Heart right ventricle (tissue), 16 donors: ENCODE measurements at regions not wholly inside any gene's neighbourhood (a gene's known extent, or its start where the extent isn't known, plus 50 kb on each side); places are given as distances from the start of the nearest gene placed in this dataset.
A peak's percentile ranks its signal among the peaks of the same experiment; 100 is the strongest.

ENCODE experiments used
- ATAC-seq, 8 donors: fragments of 200-7000 bp; cut with Tn5 transposase; one replicate each; pipeline ENCODE4 v1.9.1; 2020; ENCODE audit warnings: mild to moderate bottlenecking in 8 of 8, moderate library complexity in 8 of 8, moderate number of reproducible peaks in 1 of 8
- DNase-seq, 2 donors: peaks; one replicate each; pipeline ENCODE4 v3.0.0-alpha.2; 2020
- H3K27ac ChIP-seq, 10 donors: fragments of 200-600 bp; sonication (generic) in 2 of 10; one replicate each; pipeline versions ENCODE4 v1.5.0 to v1.8.0; 2020 to 2022; ENCODE audit warnings: mild to moderate bottlenecking in 3 of 10
- H3K27me3 ChIP-seq, 7 donors: fragments of 200-600 bp; one replicate each; pipeline ENCODE4 v1.8.0; 2021 to 2022; ENCODE audit warnings: mild to moderate bottlenecking in 2 of 7
- H3K36me3 ChIP-seq, 9 donors: fragments of 200-600 bp; sonication (generic) in 1 of 9; one replicate each; pipeline versions ENCODE4 v1.5.0 to v1.8.0; 2020 to 2022; ENCODE audit warnings: mild to moderate bottlenecking in 2 of 9
- H3K4me1 ChIP-seq, 9 donors: fragments of 200-600 bp; sonication (generic) in 1 of 9; one replicate each; pipeline versions ENCODE4 v1.5.0 to v1.8.0; 2020 to 2022; ENCODE audit warnings: mild to moderate bottlenecking in 4 of 9
- H3K4me3 ChIP-seq, 10 donors: fragments of 200-600 bp; sonication (generic) in 2 of 10; one replicate each; pipeline versions ENCODE4 v1.5.0 to v1.8.0; 2020 to 2022; ENCODE audit warnings: mild to moderate bottlenecking in 7 of 10, moderate library complexity in 2 of 10
- H3K9me3 ChIP-seq, 11 donors: fragments of 200-600 bp in 10 of 11; sonication (generic) in 2 of 11; one replicate each; pipeline versions ENCODE4 v1.5.0 to v1.8.0; 2013 to 2022; ENCODE audit warnings: mild to moderate bottlenecking in 2 of 11, control low read depth in 1 of 11, moderate library complexity in 1 of 11
- CTCF ChIP-seq, 9 donors: fragments of 200-600 bp; sonication (generic) in 2 of 9; IDR thresholded peaks; one replicate each; pipeline versions ENCODE4 v1.5.0 to v1.8.0; 2021 to 2022; ENCODE audit warnings: antibody characterized with exemption in 9 of 9, mild to moderate bottlenecking in 5 of 9, moderate library complexity in 1 of 9
- WGBS, 2 donors: extraction: QIAGEN DNeasy Blood & Tissue Kit; methylation state at CpG; one replicate each; pipeline ENCODE4 v1.1.7; 2013; ENCODE audit warnings: inconsistent platforms in 1 of 2; 5-methylcytosine and 5-hydroxymethylcytosine counted together
- intact Hi-C, 10 donors: fragments of 100-400 bp; cut with DNase I; formaldehyde crosslinking; loops; one replicate each; pipeline versions ENCODE4 v1.11.1 to v1.14.2; 2022
- donor health status: Arrhythmogenic right ventricular cardiomyopathy.
- donor health status: ischemic (EF 13 %, LVEDD 7.1; RV severe dilation, severe dysfunction).
- donor health status: healthy with polysubstance abuse.
- donor health status: DM: no; HTN: yes; CAD: no.
- donor health status: DM: no; HTN: no; CAD: no.
- donor health status: ischemic (EF 25% LVEDD 6.9; RV normal size, moderate dysfunction).
- donor health status: ischemic (EF 25% LVEDD 5.7; RV mildly dilated, moderate dysfunction).
- donor health status: healthy.
- donor health status: DM: yes; HTN: yes; CAD: no.
- donor health status: Ischemic cardiomyopathy.
- donor health status: ischemic (EF 35%, LVEDD 5.7; RV mildly dilated, moderate dysfunction).
- donor health status: nonischemic (EF 11% LVEDD 7.7; RV severe dilation, severe dysfunction).
- donor health status: DM: yes; HTN: yes; CAD: no.
- donor health status: PGD.
- donor health status: ischemic (EF 29% LVEDD 5.4; RV normal size, mild dysfunction).
- donor health status: nonischemic (EF 23%, LVEDD 6.1; RV moderate dilation, normal function).

- H3K9me3 ChIP-seq = no peaks in the 10 kb centered on the region
- TF ChIP-seq CTCF (IDR thresholded peaks at IDR 0.05) = no peak
- intact Hi-C loops = no loop called here
- 81 to 87% methylated on average over 1 of the region's 1 CpG for WGBS, 2 donors
- no peak for DNase-seq
- no peaks in the 10 kb centered on the region for H3K4me1 ChIP-seq
- no peak for ATAC-seq
- H3K27me3 ChIP-seq = no peaks in the 10 kb centered on the region
- no peak overlapping the region for H3K27ac ChIP-seq
- H3K36me3 ChIP-seq = no peaks in the 10 kb centered on the region
- no peak overlapping the region for H3K4me3 ChIP-seq
Measured at GRCh38 chr4:120472447-120473131, 405.9 kb upstream of the MAD2L1 start.

- peaks cover 0 to 22% (median 0%) of the 10 kb centered on the region in 11 donors for H3K9me3 ChIP-seq
- H3K27me3 ChIP-seq = no peaks in the 10 kb centered on the region
- H3K4me1 ChIP-seq = peaks cover 0 to 9% (median 0%) of the 10 kb centered on the region in 9 donors
- intact Hi-C loops = no loop called here
- TF ChIP-seq CTCF (IDR thresholded peaks at IDR 0.05) = no peak
- H3K4me3 ChIP-seq = no peak overlapping the region
- no peak for DNase-seq
- ATAC-seq = peak in 4 of 8 donors; percentile 37 to 67 (median 40)
- WGBS, 2 donors = 13 to 15% methylated on average over 3 of the region's 3 CpGs
- H3K27ac ChIP-seq = no peak overlapping the region
- no peaks in the 10 kb centered on the region for H3K36me3 ChIP-seq
Measured at GRCh38 chr4:120466429-120466828, 399.8 kb upstream of the MAD2L1 start.

GRCh38 chr4:120454788-120455187 lies 388.1 kb upstream of the MAD2L1 start:
- Histone ChIP-seq H3K4me1 (no peaks in the 10 kb centered on the region), H3K4me3 (no peak overlapping the region), H3K27me3 (no peaks in the 10 kb centered on the region), H3K36me3 (no peaks in the 10 kb centered on the region), H3K9me3 (no peaks in the 10 kb centered on the region), H3K27ac (no peak overlapping the region)
- no peak for TF ChIP-seq CTCF (IDR thresholded peaks at IDR 0.05)
- intact Hi-C loops = no loop called here
- ATAC-seq = no peak
- DNase-seq = no peak

GRCh38 chr4:120452536-120452935 lies 385.9 kb upstream of the MAD2L1 start:
- H3K4me1 ChIP-seq = no peaks in the 10 kb centered on the region
- H3K4me3 ChIP-seq = no peak overlapping the region
- no peak overlapping the region for H3K27ac ChIP-seq
- intact Hi-C loops = no loop called here
- ATAC-seq = no peak
- TF ChIP-seq CTCF (IDR thresholded peaks at IDR 0.05) = no peak
- 74 to 80% methylated on average over 1 of the region's 1 CpG for WGBS, 2 donors
- H3K9me3 ChIP-seq = no peaks in the 10 kb centered on the region
- H3K36me3 ChIP-seq = no peaks in the 10 kb centered on the region
- no peaks in the 10 kb centered on the region for H3K27me3 ChIP-seq
- DNase-seq = no peak
